Adrenal gland (tissue), 9 donors: ENCODE measurements at regions not wholly inside any gene's neighbourhood (a gene's known extent, or its start where the extent isn't known, plus 50 kb on each side); places are given as distances from the start of the nearest gene placed in this dataset.

Source experiments
- DNase-seq, 7 donors: peaks; one replicate each; pipeline ENCODE4 v3.0.0-alpha.2; 2019 to 2020
- H3K27ac ChIP-seq, 5 donors: fragments of 200-600 bp; sonication (generic) in 4 of 5; 1 replicate in 3 of 5; 2 replicates in 2 of 5; pipeline versions ENCODE4 v1.5.1 to v1.8.0; 2016 to 2020; ENCODE audit warnings: mild to moderate bottlenecking in 1 of 5
- H3K27me3 ChIP-seq: fragments of 200-600 bp; 2 replicates; pipeline ENCODE4 v1.8.0; 2021
- H3K36me3 ChIP-seq, 2 donors: fragments of 200-600 bp; replicated peaks in 1 of 2; 1 replicate in 1 of 2; 2 replicates in 1 of 2; pipeline versions ENCODE4 v1.5.1 to v1.8.0; 2018 to 2022
- H3K4me1 ChIP-seq, 2 donors: fragments of 200-600 bp; replicated peaks in 1 of 2; 1 replicate in 1 of 2; 2 replicates in 1 of 2; pipeline versions ENCODE4 v1.5.1 to v1.8.0; 2018 to 2021
- H3K4me3 ChIP-seq, 4 donors: fragments of 200-600 bp; sonication (generic) in 3 of 4; one replicate each; pipeline ENCODE4 v1.5.1; 2016 to 2018
- H3K9me3 ChIP-seq, 3 donors: fragments of 200-600 bp; sonication (generic) in 1 of 3; replicated peaks in 1 of 3; 1 replicate in 2 of 3; 2 replicates in 1 of 3; pipeline versions ENCODE4 v1.5.1 to v1.8.0; 2016 to 2021
- CTCF ChIP-seq, 6 experiments: fragments of 450-650 bp in 4 of 6; fragments of 200-600 bp in 2 of 6; sonication (generic) in 1 of 6; IDR thresholded peaks; 1 replicate in 5 of 6; 2 replicates in 1 of 6; pipeline versions ENCODE4 v1.5.1 to v1.8.0; 2016 to 2021; ENCODE audit warnings: antibody characterized with exemption in 6 of 6, mild to moderate bottlenecking in 2 of 6, moderate library complexity in 1 of 6
- POLR2A ChIP-seq, 2 donors: fragments of 450-650 bp; IDR thresholded peaks; one replicate each; pipeline ENCODE4 v1.6.1; 2017; ENCODE audit warnings: antibody characterized with exemption in 2 of 2, mild to moderate bottlenecking in 2 of 2, moderate library complexity in 1 of 2
- WGBS, 4 donors: extraction: QIAGEN DNeasy Blood & Tissue Kit in 2 of 4; methylation state at CpG; one replicate each; pipeline versions ENCODE4 v1.1.5 to v1.1.7; 2013 to 2017; 5-methylcytosine and 5-hydroxymethylcytosine counted together
- intact Hi-C, 2 donors: fragments of 100-400 bp; cut with DNase I; formaldehyde crosslinking; loops; one replicate each; pipeline versions ENCODE4 v1.14.1 to v1.15.0; 2022 to 2023
- donor health status: healthy with polysubstance abuse.
- donor health status: Bipolar disorder and iron deficiency.
- donor health status: DM: yes; HTN: yes; CAD: no.
- donor health status: DM: no; HTN: no; CAD: no.
- donor health status: DM: no; HTN: no; CAD: no.

GRCh38 chr12:89880690-89881350 lies 172.2 kb upstream of the ATP2B1 start:
- 54 to 75% (median 64%) methylated on average over 4 of the region's 4 CpGs for WGBS, 4 donors
- Histone ChIP-seq H3K9me3 (no peaks in the 10 kb centered on the region), H3K36me3 (no peaks in the 10 kb centered on the region), H3K27ac (no peak overlapping the region), H3K4me3 (no peak overlapping the region), H3K4me1 (no peaks in the 10 kb centered on the region), H3K27me3 (no peaks in the 10 kb centered on the region)
- no peak for DNase-seq
- TF ChIP-seq POLR2A (IDR thresholded peaks at IDR 0.05) (no peak), CTCF (IDR thresholded peaks at IDR 0.05) (no peak)
- intact Hi-C loops = no loop called here

- no peaks in the 10 kb centered on the region for H3K36me3 ChIP-seq
- no peak for DNase-seq
- no peaks in the 10 kb centered on the region for H3K9me3 ChIP-seq
- H3K27me3 ChIP-seq = no peaks in the 10 kb centered on the region
- no peak overlapping the region for H3K4me3 ChIP-seq
- no peak overlapping the region for H3K27ac ChIP-seq
- no peaks in the 10 kb centered on the region for H3K4me1 ChIP-seq
- WGBS, 4 donors = 94 to 99% (median 97%) methylated on average over 1 of the region's 1 CpG
- TF ChIP-seq CTCF (IDR thresholded peaks at IDR 0.05) (no peak), POLR2A (IDR thresholded peaks at IDR 0.05) (no peak)
- intact Hi-C loops = no loop called here
Observed at GRCh38 chr12:89879766-89880165, 171.1 kb upstream of the ATP2B1 start.

GRCh38 chr12:89878950-89879349 lies 170.3 kb upstream of the ATP2B1 start:
- Histone ChIP-seq H3K4me1 (no peaks in the 10 kb centered on the region), H3K27ac (no peak overlapping the region), H3K9me3 (no peaks in the 10 kb centered on the region), H3K4me3 (no peak overlapping the region), H3K36me3 (no peaks in the 10 kb centered on the region), H3K27me3 (no peaks in the 10 kb centered on the region)
- WGBS, 4 donors = 60 to 70% (median 62%) methylated on average over 2 of the region's 2 CpGs
- no peak for DNase-seq
- intact Hi-C loops = no loop called here
- no peak for TF ChIP-seq CTCF (IDR thresholded peaks at IDR 0.05)
- TF ChIP-seq POLR2A (IDR thresholded peaks at IDR 0.05) = no peak

- Histone ChIP-seq H3K27me3 (no peaks in the 10 kb centered on the region), H3K4me1 (no peaks in the 10 kb centered on the region), H3K27ac (no peak overlapping the region), H3K9me3 (no peaks in the 10 kb centered on the region), H3K4me3 (no peak overlapping the region), H3K36me3 (no peaks in the 10 kb centered on the region)
- no peak for DNase-seq
- TF ChIP-seq CTCF (IDR thresholded peaks at IDR 0.05) (no peak), POLR2A (IDR thresholded peaks at IDR 0.05) (no peak)
- intact Hi-C loops = no loop called here
- 90 to 97% (median 93%) methylated on average over 6 of the region's 6 CpGs for WGBS, 4 donors
Observed at GRCh38 chr12:89878327-89878726, 169.7 kb upstream of the ATP2B1 start.
